ENCODE measurements at regions not wholly inside any gene's neighbourhood (a gene's known extent, or its start where the extent isn't known, plus 50 kb on each side); places are given as distances from the start of the nearest gene placed in this dataset.

DNA sequence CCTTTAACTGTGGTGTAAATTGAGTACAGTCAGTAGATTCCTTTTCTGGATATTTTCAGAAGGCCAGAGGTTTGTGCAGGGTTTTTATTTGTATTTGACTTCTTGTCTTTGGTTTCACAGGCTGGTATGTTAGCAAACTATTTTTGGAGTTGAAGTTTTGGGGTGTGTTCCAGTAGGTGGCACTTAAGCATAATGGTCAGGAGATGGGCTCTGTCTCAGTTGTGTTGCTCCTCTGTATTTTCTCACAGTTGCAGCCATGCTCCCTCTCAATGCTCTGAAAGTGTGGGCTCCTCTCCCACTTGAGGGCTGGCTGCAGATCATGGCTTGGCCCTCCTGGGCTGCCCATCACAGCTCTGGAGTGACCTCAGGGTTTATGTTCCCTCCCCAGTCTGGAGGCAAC lies 267.0 kb upstream of the PCSK5 start:
- TF ChIP-seq, protein P1, sequence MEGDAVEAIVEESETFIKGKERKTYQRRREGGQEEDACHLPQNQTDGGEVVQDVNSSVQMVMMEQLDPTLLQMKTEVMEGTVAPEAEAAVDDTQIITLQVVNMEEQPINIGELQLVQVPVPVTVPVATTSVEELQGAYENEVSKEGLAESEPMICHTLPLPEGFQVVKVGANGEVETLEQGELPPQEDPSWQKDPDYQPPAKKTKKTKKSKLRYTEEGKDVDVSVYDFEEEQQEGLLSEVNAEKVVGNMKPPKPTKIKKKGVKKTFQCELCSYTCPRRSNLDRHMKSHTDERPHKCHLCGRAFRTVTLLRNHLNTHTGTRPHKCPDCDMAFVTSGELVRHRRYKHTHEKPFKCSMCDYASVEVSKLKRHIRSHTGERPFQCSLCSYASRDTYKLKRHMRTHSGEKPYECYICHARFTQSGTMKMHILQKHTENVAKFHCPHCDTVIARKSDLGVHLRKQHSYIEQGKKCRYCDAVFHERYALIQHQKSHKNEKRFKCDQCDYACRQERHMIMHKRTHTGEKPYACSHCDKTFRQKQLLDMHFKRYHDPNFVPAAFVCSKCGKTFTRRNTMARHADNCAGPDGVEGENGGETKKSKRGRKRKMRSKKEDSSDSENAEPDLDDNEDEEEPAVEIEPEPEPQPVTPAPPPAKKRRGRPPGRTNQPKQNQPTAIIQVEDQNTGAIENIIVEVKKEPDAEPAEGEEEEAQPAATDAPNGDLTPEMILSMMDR (IDR thresholded peaks at IDR 0.05 in 4 of 5, conservative IDR thresholded peaks at IDR 0.05 in 1 of 5), result no peak
- no peak for TF ChIP-seq POLR2A (IDR thresholded peaks at IDR 0.05)
